A673 (cell line): ENCODE measurements at regions not wholly inside any gene's neighbourhood (a gene's known extent, or its start where the extent isn't known, plus 50 kb on each side); places are given as distances from the start of the nearest gene placed in this dataset.

Source experiments
- BruUV-seq: library from RNA; stranded (reverse); fragments of 400-500 nt; replicated peaks from 2 replicates; lab custom pipeline; 2021; lab: Mats Ljungman, UMichigan
- CTCF ChIA-PET: fragments of 300-600 bp; sonication (Branson Sonifier 250); formaldehyde crosslinking; loops from one replicate; lab custom pipeline; 2022; ENCODE audit warnings: antibody characterized with exemption; lab: Charles Lee
- POLR2A ChIA-PET: fragments of 300-600 bp; sonication (Branson Sonifier 250); formaldehyde crosslinking; loops from one replicate; lab custom pipeline; 2022; ENCODE audit warnings: antibody characterized with exemption; ENCODE audit not compliant: low non-redundant PET; lab: Charles Lee
- DNase-seq: peaks from one replicate; pipeline ENCODE4 v3.0.0-alpha.2; 2015; ENCODE audit warnings: low spot score
- H3K27ac ChIP-seq: fragments of 200-600 bp; sonication (generic); 2 replicates; pipeline ENCODE4 v1.5.1; 2016; ENCODE audit warnings: mixed run types, low read depth, mild to moderate bottlenecking, mixed read lengths, antibody characterized with exemption, low read length; ENCODE audit not compliant: poor library complexity, severe bottlenecking
- H3K27me3 ChIP-seq: fragments of 200-600 bp; sonication (generic); replicated peaks from 2 replicates; pipeline ENCODE4 v1.6.1; 2017; ENCODE audit warnings: mixed run types, low read depth, mild to moderate bottlenecking, mixed read lengths, antibody characterized with exemption, low read length; ENCODE audit not compliant: insufficient read depth, poor library complexity
- H3K36me3 ChIP-seq: fragments of 200-600 bp; sonication (generic); 2 replicates; pipeline ENCODE4 v1.6.1; 2016; ENCODE audit warnings: mixed run types, mild to moderate bottlenecking, mixed read lengths, antibody characterized with exemption, low read length; ENCODE audit not compliant: insufficient read depth, poor library complexity, severe bottlenecking
- H3K4me1 ChIP-seq: fragments of 200-600 bp; sonication (generic); 2 replicates; pipeline ENCODE4 v1.6.1; 2017; ENCODE audit warnings: mixed run types, mild to moderate bottlenecking, mixed read lengths, antibody characterized with exemption, low read length; ENCODE audit not compliant: insufficient read depth, poor library complexity, severe bottlenecking
- H3K4me3 ChIP-seq: fragments of 200-600 bp; sonication (generic); 2 replicates; pipeline ENCODE4 v1.5.1; 2016; ENCODE audit warnings: low read depth, mixed run types, mild to moderate bottlenecking, mixed read lengths, low read length; ENCODE audit not compliant: poor library complexity, severe bottlenecking
- H3K9me3 ChIP-seq: fragments of 200-600 bp; sonication (generic); 2 replicates; pipeline ENCODE4 v1.6.1; 2016; ENCODE audit warnings: mixed run types, low read depth, mild to moderate bottlenecking, mixed read lengths, antibody characterized with exemption, low read length; ENCODE audit not compliant: poor library complexity, severe bottlenecking
- CTCF ChIP-seq: fragments of 300-800, 200-600 bp; sonication (generic); conservative IDR thresholded peaks from 2 replicates; pipeline ENCODE4 v1.5.1; 2017; ENCODE audit warnings: low read depth, mild to moderate bottlenecking, antibody characterized with exemption, low read length, moderate library complexity, mixed read lengths
- EZH2 ChIP-seq: fragments of 200-600 bp; sonication (generic); IDR thresholded peaks from 2 replicates; pipeline ENCODE4 v1.6.1; 2017; ENCODE audit warnings: borderline replicate concordance, low read depth, mild to moderate bottlenecking, mixed read lengths, antibody characterized with exemption, low read length; ENCODE audit not compliant: poor library complexity, severe bottlenecking
- intact Hi-C: fragments of 100-400 bp; cut with micrococcal nuclease; formaldehyde crosslinking; loops from one replicate; pipeline ENCODE4 v1.10.0; 2022; ENCODE audit not compliant: unreplicated experiment

- Histone ChIP-seq H3K36me3 (no peaks in the 10 kb centered on the region), H3K27me3 (no peaks in the 10 kb centered on the region), H3K9me3 (no peaks in the 10 kb centered on the region), H3K4me1 (no peaks in the 10 kb centered on the region), H3K4me3 (no peak overlapping the region), H3K27ac (no peak overlapping the region)
- POLR2A ChIA-PET = no interaction called here
- no peak for DNase-seq
- intact Hi-C loops = no loop called here
- CTCF ChIA-PET = no interaction called here
- no TSS peak for BruUV-seq
- TF ChIP-seq CTCF (no peak), EZH2 (no peak)
These were observed 362.3 kb downstream of the DMRTA1 start for GRCh38 chr9:22808876-22809275.

- H3K4me3 ChIP-seq = no peak overlapping the region
- no peaks in the 10 kb centered on the region for H3K9me3 ChIP-seq
- no peaks in the 10 kb centered on the region for H3K4me1 ChIP-seq
- H3K27ac ChIP-seq = no peak overlapping the region
- ChIA-PET CTCF (no interaction called here), POLR2A (no interaction called here)
- intact Hi-C loops = no loop called here
- BruUV-seq = no TSS peak
- H3K27me3 ChIP-seq = no peaks in the 10 kb centered on the region
- no peaks in the 10 kb centered on the region for H3K36me3 ChIP-seq
- no peak for TF ChIP-seq EZH2
- TF ChIP-seq CTCF = no peak
- no peak for DNase-seq
These were observed 362.7 kb downstream of the DMRTA1 start for GRCh38 chr9:22809371-22809770.

- Histone ChIP-seq H3K27ac (no peak overlapping the region), H3K4me1 (no peaks in the 10 kb centered on the region), H3K4me3 (no peak overlapping the region), H3K36me3 (no peaks in the 10 kb centered on the region), H3K9me3 (no peaks in the 10 kb centered on the region), H3K27me3 (no peaks in the 10 kb centered on the region)
- POLR2A ChIA-PET = no interaction called here
- TF ChIP-seq CTCF = 0 out of 2 replicates have a peak, but pooled peaks have one; percentile 15
- no peak for TF ChIP-seq EZH2
- intact Hi-C loops = no loop called here
- DNase-seq = peak; percentile 0
- BruUV-seq = no TSS peak
- CTCF ChIA-PET = no interaction called here
These were observed 366.9 kb downstream of the DMRTA1 start for GRCh38 chr9:22813529-22813928.
